PC-3 (cell line): ENCODE measurements at regions not wholly inside any gene's neighbourhood (a gene's known extent, or its start where the extent isn't known, plus 50 kb on each side); places are given as distances from the start of the nearest gene placed in this dataset.

Experiments
- ATAC-seq: fragments of 200-7000 bp; cut with Tn5 transposase; 2 replicates; pipeline ENCODE4 v1.9.1; 2020; ENCODE audit warnings: mild to moderate bottlenecking, moderate library complexity
- BruUV-seq: library from RNA; stranded (reverse); fragments of 400-500 nt; replicated peaks from 2 replicates; lab custom pipeline; 2021; lab: Mats Ljungman, UMichigan
- CTCF ChIA-PET: fragments of 300-600 bp; sonication (Branson Sonifier 250); formaldehyde crosslinking; loops from one replicate; lab custom pipeline; 2022; ENCODE audit warnings: antibody characterized with exemption; lab: Charles Lee
- POLR2A ChIA-PET: fragments of 300-600 bp; sonication (Branson Sonifier 250); formaldehyde crosslinking; loops from one replicate; lab custom pipeline; 2022; ENCODE audit warnings: antibody characterized with exemption; ENCODE audit not compliant: unreplicated experiment; lab: Charles Lee
- DNase-seq: peaks from one replicate; pipeline ENCODE4 v3.0.0-alpha.2; 2015
- H2AFZ ChIP-seq: fragments of 300-600 bp; sonication (generic); 2 replicates; pipeline ENCODE4 v1.6.0; 2016; ENCODE audit warnings: antibody characterized with exemption, low read length
- H3F3A ChIP-seq: fragments of 300-600 bp; sonication (generic); one replicate; pipeline ENCODE4 v1.6.0; 2017; ENCODE audit warnings: antibody characterized with exemption, low read length, control low read depth, mild to moderate bottlenecking; ENCODE audit not compliant: unreplicated experiment
- H3K27ac ChIP-seq: fragments of 300-600 bp; sonication (generic); 2 replicates; pipeline ENCODE4 v1.5.1; 2016; ENCODE audit warnings: mild to moderate bottlenecking, low read length
- H3K27me3 ChIP-seq: fragments of 300-600 bp; sonication (generic); 2 replicates; pipeline ENCODE4 v1.6.1; 2016; ENCODE audit warnings: low read length, mixed read lengths
- H3K36me3 ChIP-seq: fragments of 300-600 bp; sonication (generic); 2 replicates; pipeline ENCODE4 v1.6.1; 2016; ENCODE audit warnings: low read depth, mixed run types, low read length, mixed read lengths
- H3K4me1 ChIP-seq: fragments of 300-600 bp; sonication (generic); 2 replicates; pipeline ENCODE4 v1.5.1; 2016; ENCODE audit warnings: low read length; ENCODE audit not compliant: insufficient read depth
- H3K4me2 ChIP-seq: fragments of 300-600 bp; sonication (generic); 2 replicates; pipeline ENCODE4 v1.6.0; 2016; ENCODE audit warnings: low read length
- H3K4me3 ChIP-seq: fragments of 300-600 bp; sonication (generic); 2 replicates; pipeline ENCODE4 v1.5.1; 2016; ENCODE audit warnings: mild to moderate bottlenecking, low read length, mixed read lengths
- H3K79me2 ChIP-seq: fragments of 300-600 bp; sonication (generic); 2 replicates; pipeline ENCODE4 v1.6.1; 2017; ENCODE audit warnings: low read length, mixed read lengths
- H3K9ac ChIP-seq: fragments of 300-600 bp; sonication (generic); 2 replicates; pipeline ENCODE4 v1.6.0; 2016; ENCODE audit warnings: mild to moderate bottlenecking, low read length
- H3K9me2 ChIP-seq: fragments of 300-600 bp; sonication (generic); replicated peaks from 2 replicates; pipeline ENCODE4 v1.6.1; 2016; ENCODE audit warnings: mixed run types, low read length, mixed read lengths
- H3K9me3 ChIP-seq: fragments of 300-600 bp; sonication (generic); 2 replicates; pipeline ENCODE4 v1.6.1; 2016; ENCODE audit warnings: low read length, mixed read lengths
- H4K20me1 ChIP-seq: fragments of 300-600 bp; sonication (generic); 2 replicates; pipeline ENCODE4 v1.6.1; 2016; ENCODE audit warnings: low read length, mixed read lengths
- EZH2 ChIP-seq: fragments of 300-600 bp; sonication (generic); IDR thresholded peaks from one replicate; pipeline ENCODE4 v1.6.1; 2017; ENCODE audit warnings: antibody characterized with exemption, mild to moderate bottlenecking, low read length; ENCODE audit not compliant: unreplicated experiment
- EZH2phosphoT487 ChIP-seq: fragments of 300-600 bp; sonication (generic); IDR thresholded peaks from 2 replicates; pipeline ENCODE4 v1.6.1; 2018; ENCODE audit warnings: mild to moderate bottlenecking, antibody characterized with exemption, low read length, borderline replicate concordance
- intact Hi-C: fragments of 100-400 bp; cut with micrococcal nuclease; formaldehyde crosslinking; loops from 2 replicates; pipeline ENCODE4 v1.9.0; 2023
- TF ChIP-seq, protein P1 (sequence below): fragments of 300-600 bp; sonication (generic); conservative IDR thresholded peaks from 2 replicates; pipeline ENCODE4 v1.5.1; 2017; ENCODE audit warnings: antibody characterized with exemption, low read depth, mild to moderate bottlenecking, low read length

DNA sequence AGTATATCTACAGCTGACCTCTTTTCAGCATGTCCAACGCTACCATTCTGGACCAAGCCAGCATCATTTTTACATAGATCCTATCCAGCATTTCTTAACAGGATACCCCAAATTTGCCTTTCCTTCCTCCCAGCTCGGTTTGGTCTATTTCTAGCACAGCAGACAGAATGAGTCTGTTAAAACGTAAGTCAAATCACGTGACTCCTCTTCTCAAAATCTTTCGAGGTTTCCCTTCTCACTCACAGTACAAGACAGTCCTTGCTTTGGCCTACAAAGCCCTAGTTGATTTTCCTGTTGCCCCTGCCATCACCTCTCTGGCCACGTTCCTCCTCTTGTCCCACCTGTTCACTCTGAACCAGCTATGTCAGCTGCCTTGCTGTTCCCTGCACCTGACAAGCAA, 711.7 kb downstream of the SORCS3 start:
- no TSS peak for BruUV-seq
- Histone ChIP-seq H3K27me3 (no peaks in the 10 kb centered on the region), H3K27ac (no peak overlapping the region), H3K79me2 (no peaks in the 10 kb centered on the region), H3K4me1 (no peaks in the 10 kb centered on the region), H3K9ac (no peak overlapping the region), H2AFZ (no peak overlapping the region), H3K9me3 (no peaks in the 10 kb centered on the region), H3K4me3 (no peak overlapping the region), H3K9me2 (no peaks in the 10 kb centered on the region), H3K4me2 (no peak overlapping the region), H3F3A (no peaks in the 10 kb centered on the region), H4K20me1 (no peaks in the 10 kb centered on the region), H3K36me3 (no peaks in the 10 kb centered on the region)
- DNase-seq: no peak
- no peak for ATAC-seq
- ChIA-PET CTCF (no interaction called here), POLR2A (no interaction called here)
- TF ChIP-seq, protein P1, sequence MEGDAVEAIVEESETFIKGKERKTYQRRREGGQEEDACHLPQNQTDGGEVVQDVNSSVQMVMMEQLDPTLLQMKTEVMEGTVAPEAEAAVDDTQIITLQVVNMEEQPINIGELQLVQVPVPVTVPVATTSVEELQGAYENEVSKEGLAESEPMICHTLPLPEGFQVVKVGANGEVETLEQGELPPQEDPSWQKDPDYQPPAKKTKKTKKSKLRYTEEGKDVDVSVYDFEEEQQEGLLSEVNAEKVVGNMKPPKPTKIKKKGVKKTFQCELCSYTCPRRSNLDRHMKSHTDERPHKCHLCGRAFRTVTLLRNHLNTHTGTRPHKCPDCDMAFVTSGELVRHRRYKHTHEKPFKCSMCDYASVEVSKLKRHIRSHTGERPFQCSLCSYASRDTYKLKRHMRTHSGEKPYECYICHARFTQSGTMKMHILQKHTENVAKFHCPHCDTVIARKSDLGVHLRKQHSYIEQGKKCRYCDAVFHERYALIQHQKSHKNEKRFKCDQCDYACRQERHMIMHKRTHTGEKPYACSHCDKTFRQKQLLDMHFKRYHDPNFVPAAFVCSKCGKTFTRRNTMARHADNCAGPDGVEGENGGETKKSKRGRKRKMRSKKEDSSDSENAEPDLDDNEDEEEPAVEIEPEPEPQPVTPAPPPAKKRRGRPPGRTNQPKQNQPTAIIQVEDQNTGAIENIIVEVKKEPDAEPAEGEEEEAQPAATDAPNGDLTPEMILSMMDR: no peak
- TF ChIP-seq EZH2phosphoT487: no peak
- no peak for TF ChIP-seq EZH2
- intact Hi-C loops: no loop called here

- Histone ChIP-seq H4K20me1 (no peaks in the 10 kb centered on the region), H3K27ac (no peak overlapping the region), H3F3A (no peaks in the 10 kb centered on the region), H3K36me3 (no peaks in the 10 kb centered on the region), H2AFZ (no peak overlapping the region), H3K9me3 (no peaks in the 10 kb centered on the region), H3K27me3 (no peaks in the 10 kb centered on the region), H3K79me2 (no peaks in the 10 kb centered on the region), H3K4me1 (no peaks in the 10 kb centered on the region), H3K9me2 (no peaks in the 10 kb centered on the region), H3K4me2 (no peak overlapping the region), H3K9ac (no peak overlapping the region), H3K4me3 (no peak overlapping the region)
- no peak for TF ChIP-seq EZH2
- no peak for TF ChIP-seq EZH2phosphoT487
- TF ChIP-seq, protein P1: no peak
- CTCF ChIA-PET: no interaction called here
- POLR2A ChIA-PET: no interaction called here
- DNase-seq (no peak), ATAC-seq (no peak)
- intact Hi-C loops: no loop called here
- no TSS peak for BruUV-seq
Measured at GRCh38 chr10:105352281-105352680, 711.2 kb downstream of the SORCS3 start.

- H3K9me3 ChIP-seq: no peaks in the 10 kb centered on the region
- no peak overlapping the region for H3K4me3 ChIP-seq
- no peak overlapping the region for H3K27ac ChIP-seq
- H3K9me2 ChIP-seq: no peaks in the 10 kb centered on the region
- ChIA-PET POLR2A (no interaction called here), CTCF (no interaction called here)
- H3K79me2 ChIP-seq: no peaks in the 10 kb centered on the region
- H3F3A ChIP-seq: no peaks in the 10 kb centered on the region
- ATAC-seq (no peak), DNase-seq (no peak)
- intact Hi-C loops: no loop called here
- no peak overlapping the region for H3K9ac ChIP-seq
- H3K4me1 ChIP-seq: no peaks in the 10 kb centered on the region
- H4K20me1 ChIP-seq: no peaks in the 10 kb centered on the region
- no TSS peak for BruUV-seq
- H3K36me3 ChIP-seq: no peaks in the 10 kb centered on the region
- TF ChIP-seq EZH2phosphoT487: no peak
- TF ChIP-seq, protein P1: no peak
- no peak for TF ChIP-seq EZH2
- no peak overlapping the region for H2AFZ ChIP-seq
- H3K4me2 ChIP-seq: no peak overlapping the region
- H3K27me3 ChIP-seq: no peaks in the 10 kb centered on the region
Measured at GRCh38 chr10:105351187-105351586, 710.1 kb downstream of the SORCS3 start.
